H4 (cell line): ENCODE measurements at regions not wholly inside any gene's neighbourhood (a gene's known extent, or its start where the extent isn't known, plus 50 kb on each side); places are given as distances from the start of the nearest gene placed in this dataset.

ENCODE experiments used
- DNase-seq: peaks from one replicate; pipeline ENCODE4 v3.0.0-alpha.2; 2015; ENCODE audit warnings: low spot score

DNA sequence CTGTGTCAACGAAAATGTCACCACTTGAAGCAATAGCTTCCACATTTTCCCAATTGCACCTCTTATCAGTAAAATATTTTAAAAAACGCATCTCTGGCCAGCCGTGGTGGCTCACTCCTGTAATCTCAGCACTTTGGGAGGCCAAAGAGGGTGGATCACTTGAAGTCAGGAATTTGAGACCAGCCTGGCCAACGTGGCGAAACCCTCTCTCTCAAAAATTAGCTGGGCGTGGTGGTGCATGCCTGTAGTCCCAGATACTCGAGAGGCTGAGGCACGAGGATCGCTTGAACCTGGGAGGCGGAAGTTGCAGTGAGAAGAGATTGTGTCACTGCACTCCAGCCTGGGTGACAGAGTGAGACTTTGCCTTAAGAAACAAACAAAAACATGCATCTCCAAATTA, 210.1 kb upstream of the CHD1 start:
- no peak for DNase-seq

DNA sequence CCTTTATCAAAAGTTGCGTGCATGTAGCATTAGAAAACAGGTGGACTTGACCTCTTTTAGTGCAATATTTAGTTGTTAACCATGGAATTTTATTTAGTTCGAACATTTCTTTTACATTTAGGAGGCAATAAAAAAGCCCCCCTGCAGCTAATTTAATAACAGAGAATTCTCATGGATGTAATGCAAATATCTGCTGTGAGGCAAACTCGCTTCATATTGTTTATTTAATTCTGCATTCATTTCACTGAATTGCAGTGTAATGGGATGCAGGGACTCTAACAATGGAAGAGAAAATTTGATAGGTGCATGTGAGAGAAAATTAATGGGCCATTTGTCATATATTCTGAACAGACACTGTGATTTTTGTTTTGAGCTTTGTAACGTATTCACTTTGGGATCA, 205.1 kb upstream of the CHD1 start:
- DNase-seq = no peak

DNA sequence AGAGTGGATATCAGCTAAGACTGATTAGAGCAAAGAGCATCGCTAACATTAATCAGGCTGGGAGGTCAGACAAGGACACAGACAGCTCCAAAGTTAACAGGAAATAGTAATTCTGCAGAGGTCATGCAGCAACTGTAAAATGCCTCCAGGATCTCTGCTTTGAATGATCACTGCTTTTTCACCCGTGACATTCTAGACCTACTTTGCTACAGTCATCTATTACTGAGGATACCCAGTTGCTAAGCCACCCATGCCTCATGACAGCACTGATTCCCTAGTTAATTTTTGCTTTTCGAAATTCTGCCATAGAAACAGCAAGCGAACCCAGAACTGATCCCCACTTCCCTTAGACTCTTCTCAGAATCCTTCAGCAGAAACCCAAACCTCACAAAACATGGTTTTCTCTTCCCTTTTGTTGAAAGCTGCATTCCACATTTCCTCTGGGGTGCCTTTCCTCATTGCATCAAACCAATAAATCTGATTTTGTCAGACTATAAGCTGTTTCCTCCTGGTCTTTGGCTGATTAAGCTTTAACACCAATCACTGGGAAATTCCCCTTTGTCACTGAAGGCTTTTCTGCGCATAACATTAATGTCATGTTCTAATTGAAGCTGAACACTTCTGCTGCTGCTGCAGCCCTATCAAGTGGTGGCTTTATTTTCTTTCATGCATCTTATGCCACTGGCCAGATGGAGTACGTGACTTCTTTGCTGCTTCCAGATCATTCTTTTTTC, 201.1 kb upstream of the CHD1 start:
- DNase-seq = no peak

DNA sequence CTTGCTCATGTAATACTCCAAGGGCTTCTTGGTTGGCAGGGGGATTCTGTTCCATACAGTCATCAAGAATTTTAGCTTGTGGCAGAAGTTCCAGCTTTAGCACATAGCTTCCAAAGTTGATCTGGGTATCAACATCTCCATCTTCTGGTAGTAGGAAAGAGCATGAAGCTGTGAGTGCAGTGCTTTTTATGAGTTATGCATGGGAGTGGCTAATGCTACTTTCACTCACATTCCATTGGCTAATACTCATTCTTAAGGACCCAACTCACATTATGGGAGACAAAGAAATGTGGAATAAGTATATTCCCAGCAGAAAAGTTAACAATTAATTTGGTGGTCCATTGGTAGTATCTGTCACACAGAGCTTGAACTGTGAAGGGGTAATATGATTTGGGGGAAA, 194.2 kb upstream of the CHD1 start:
- DNase-seq = no peak

DNA sequence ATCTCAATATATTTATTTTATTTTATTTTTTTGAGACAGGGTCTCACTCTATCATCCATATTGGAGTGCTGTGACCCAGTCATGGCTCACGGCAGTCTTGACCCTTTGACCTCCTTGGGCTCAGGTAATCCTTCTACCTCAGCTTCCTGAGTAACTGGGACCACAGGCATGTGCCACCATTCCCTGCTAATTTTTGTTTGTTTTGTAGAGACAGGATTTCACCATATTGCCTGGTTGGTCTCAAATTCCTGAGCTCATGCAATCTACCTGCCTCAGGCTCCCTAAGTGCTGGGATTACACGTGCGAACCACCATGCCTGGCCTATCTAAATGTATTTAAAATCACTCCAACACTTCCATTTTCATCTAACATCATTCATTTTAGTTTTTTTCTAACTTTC, 190.5 kb upstream of the CHD1 start:
- no peak for DNase-seq

DNA sequence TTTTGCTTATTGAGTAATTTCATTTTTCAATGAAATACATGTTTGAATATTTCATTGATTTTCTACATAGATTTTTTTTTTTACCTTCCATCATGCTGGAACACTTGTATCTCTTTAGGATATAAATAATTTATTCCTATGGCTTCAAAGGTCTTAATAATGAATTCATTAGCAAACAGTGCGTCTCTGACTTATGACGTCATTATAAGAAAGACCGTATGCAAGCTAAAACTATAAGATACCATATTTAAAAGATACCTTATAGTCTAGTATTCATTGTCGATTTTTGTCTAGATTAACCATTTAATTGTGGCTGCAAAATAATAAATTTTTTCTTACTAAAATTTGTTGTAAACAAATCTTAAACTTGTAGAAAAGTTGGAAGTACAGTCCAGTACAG, 187.7 kb upstream of the CHD1 start:
- no peak for DNase-seq

DNA sequence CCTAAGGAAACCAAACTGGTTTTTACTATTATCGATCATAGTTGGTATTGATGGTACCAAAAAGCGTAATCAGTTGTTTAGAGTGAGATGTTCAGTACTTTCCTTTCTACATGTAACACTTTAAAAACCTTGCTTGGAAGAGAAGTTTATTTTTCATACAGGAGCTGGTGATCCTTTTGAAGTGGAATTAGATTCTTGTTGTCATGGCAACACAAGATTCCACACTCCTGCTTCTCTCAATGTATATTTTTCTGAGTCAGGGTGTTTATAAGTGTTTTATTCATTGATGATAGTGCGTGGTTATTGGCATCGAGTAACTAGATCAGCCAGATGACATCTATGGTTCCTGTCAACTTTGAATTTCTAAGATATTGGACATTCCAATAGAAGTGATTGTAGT, 181.1 kb upstream of the CHD1 start:
- DNase-seq = no peak

DNA sequence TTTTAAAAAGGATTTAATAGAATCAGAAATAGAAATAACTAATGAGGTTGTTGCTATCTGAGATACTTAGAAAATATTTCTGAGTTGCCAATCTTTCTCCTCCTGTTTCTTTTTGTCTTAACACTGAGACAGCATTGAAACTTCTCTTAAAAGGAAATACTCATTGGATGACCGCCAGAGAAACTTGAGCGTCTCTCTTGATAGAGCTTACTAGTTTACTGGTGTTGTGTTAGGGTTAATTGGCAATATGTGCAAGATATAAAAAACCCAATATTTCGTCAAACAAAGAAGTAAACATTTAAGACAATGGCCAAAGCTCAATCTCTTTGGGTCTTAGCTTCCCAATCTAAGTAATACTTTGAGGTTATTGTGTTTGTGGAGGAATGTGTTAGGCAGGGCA, 176.4 kb upstream of the CHD1 start:
- peak; percentile 34 for DNase-seq

DNA sequence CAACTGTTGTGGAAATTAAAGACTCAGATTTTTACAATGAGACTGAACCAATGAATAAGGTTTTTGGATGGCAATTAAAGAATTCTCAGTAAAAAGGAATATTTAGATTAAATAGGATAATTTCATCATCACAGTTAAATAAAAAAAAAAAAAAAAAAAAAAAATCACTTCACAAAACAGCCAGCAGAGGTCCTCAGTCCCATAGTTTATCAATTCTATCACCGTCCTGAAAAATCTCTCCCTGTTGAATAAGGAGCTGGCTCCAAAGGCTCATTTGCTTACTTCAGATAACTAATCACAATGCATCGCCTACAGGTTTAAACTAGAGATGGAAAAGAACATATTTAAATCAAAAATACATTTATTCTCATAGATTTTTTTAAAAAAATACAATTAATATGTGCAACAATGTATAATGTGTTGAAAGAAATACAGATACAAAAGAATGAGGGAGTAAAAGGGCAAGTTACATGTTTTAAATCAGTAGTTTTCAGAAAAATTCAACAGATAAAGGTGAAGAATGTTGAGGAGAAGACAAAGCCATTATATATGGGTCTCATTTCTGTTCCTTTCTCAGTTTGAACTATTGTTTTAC, 175.8 kb upstream of the CHD1 start:
- DNase-seq = peak; percentile 51

DNA sequence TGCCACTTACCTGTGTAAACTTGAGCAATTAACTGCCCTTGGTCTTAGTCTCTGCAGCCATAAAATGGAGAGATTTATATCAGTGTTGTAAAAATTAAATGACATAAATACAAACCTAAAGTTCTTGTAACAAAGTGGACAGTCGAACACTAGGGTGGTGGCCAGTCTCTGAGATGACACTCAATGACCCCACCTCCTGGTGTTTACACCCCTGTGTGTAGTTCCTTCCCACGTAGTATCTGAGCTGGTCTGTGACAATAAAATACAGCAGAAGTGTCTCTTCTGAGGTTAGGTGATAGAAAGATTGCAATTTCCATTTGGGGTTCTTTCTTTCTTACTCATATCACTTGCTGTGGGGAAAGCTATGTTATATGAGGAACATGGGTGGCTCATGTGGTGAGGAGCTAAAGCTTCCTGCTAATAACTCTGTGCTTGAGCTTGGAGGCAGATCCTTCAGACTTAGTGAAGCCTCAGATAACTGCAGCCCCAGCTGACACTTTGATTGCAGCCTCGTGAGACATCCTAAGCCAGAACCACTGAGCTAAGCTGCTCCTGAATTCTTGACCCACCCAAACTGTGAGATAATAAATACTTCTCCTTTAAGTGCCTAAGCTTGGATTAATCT, 173.4 kb upstream of the CHD1 start:
- DNase-seq = no peak

DNA sequence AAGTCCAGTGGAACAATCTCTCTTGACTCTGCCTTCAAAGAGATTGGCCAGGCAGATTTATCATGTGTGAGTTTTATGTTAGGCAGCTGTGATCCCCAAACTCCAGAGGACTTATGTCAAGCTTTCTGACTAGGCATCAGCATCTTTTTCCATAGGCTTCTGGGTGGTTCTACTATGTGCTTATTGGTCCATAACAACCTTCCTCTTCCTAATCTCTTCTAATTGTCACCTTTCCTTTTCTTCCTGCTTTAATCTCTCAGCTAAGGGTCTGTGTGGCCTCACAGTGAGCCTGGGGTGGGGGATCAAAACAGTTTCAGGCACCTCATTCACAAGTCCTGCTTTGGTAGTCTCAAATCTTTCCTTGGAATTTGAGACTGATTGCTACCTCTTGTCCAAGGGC, 170.9 kb upstream of the CHD1 start:
- no peak for DNase-seq

DNA sequence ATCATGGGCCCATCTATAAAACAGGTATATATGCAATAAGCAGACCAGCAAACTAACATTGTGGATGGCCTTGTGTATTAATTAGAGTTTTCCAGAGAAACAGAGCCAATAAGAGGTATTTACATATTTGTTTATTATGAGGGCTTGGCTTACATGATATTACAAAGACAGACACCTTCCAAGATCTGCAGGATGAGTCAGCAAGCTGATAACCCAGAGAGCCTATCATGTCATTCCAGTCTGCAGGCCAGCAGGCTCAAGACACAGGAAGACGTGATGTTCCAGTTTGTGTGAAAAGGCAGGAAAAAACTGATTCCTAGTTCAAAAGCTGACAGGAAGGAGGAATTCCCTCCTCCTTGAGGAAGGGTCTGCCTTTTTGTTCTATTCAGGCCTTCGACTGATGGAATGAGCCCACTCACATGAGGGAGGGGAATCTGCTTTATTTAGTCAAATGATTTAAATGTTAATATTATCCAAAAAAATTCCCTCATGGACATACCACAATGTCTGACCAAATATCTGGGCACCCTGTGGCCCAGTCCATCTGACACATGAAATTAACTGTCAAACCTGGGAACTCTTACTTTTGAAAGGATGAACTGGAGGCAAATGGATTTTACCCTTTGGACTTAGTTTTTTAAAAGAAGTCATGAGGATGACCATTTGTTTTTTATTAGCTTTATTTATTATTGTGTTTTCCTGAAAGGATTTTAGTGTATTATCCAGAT, 161.2 kb upstream of the CHD1 start:
- no peak for DNase-seq

DNA sequence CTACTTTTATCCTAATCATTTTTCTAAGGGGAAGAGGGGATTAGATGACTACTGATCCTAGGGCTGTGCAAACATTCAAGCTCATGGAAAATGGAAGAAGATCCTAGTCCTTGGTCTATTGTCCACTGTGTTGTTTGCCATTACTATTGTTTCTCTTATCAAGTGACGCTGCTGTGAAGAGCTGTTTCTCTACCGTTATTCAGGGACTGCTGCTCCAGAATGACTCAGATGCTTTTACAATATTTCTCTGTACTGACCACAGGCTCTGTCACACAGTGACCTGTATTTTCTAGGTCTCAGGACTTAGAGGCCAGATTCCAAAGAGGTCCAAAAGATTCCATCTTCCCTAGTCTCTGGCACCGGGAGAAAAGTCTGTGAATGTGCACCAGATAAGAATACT, 159.5 kb upstream of the CHD1 start:
- DNase-seq = peak; percentile 13

DNA sequence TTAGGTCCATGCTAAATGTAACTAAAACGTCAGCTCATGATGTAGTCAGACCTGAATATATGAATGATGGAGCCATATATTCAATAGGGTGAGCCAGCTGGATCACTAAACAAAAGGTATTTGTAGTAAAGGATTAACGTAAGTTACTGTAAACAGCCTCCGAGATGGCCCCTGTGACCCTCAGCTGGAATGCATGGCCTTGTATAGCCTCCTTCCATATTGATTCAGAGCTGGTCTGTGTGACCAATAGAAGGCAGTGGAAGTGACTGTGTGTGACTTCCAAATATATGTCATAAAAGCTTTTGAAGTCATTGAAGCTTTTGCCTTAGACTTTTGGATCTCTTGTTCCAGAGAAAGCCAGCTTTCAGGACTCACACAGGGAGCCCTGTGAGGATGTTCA, 154.4 kb upstream of the CHD1 start:
- DNase-seq = no peak

DNA sequence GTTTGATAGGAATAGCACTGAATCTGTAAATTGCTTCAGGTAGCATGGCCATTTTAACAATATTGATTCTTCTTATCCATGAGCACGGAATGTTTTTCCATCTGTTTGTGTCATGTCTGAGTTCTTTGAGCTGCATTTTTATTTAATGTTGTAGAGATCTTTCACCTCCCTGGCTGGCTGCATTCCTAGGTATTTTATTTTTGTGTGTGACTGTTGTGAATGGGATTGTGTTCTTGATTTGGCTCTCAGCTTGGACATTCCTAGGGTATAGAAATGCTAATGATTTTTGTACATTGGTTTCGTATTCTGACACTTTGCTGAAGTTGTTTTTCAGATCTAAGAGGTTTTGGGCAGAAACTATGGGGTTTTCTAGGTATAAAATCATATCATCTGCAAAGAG, 152.9 kb upstream of the CHD1 start:
- DNase-seq = no peak

DNA sequence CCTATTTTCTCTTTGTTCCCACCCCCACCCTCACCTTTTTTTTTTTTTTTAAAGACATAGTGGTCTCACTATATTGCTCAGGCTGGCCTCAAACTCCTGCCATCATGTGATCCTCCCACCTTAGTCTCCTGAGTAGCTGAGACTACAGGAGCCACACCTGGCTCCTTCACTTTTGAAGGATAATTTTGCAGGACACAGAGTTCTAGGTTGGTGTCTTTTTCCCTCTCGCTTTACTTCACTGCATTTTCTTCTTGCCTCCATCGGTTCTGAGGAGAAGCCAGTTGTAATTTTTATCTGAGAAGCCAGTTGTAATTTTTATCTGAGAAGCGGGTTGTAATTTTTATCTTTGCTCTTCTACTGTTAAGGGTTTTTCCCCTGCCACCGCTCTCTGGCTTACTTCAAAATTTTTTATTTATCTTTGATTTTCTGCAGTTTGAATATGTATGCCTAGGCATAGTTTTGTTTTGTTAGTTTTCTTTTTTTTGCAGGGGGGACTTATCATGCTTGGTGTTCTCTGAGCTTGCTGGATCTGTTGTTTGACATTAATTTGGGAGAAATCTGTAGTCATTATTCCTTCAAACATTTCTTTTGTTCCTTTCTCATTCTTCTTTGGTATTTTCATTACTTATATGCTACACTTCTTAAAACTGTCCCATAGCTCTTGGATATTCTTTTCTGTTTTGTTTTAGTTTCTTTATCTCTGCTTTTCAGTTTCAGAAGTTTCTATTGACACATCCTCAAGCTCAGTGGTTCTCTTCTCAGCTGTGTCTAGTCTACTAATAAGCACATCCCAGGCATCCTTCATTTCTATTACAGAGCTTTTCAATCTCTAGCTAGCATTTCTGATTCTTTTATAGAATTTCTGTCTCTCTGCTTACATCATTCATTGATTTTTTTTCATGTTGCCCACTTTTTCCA, 148.2 kb upstream of the CHD1 start:
- no peak for DNase-seq

DNA sequence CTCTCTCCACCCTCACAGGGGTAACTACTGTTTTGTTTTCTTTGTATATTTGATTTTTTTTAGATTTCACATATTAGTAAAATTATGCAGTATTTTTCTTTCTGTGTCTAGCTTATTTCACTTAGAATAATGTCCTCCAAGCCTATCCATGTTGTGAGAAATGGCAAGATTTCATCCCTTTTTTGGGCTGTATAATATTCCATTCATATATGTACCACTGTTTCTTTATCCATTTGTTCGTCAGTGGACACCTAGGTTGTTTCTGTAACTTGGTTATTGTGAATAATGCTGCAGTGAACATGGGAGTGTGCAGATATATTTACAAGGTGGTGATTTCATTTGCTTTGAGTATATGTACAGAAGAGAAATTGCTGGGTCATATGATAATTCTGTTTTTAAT, 144.0 kb upstream of the CHD1 start:
- DNase-seq = no peak

DNA sequence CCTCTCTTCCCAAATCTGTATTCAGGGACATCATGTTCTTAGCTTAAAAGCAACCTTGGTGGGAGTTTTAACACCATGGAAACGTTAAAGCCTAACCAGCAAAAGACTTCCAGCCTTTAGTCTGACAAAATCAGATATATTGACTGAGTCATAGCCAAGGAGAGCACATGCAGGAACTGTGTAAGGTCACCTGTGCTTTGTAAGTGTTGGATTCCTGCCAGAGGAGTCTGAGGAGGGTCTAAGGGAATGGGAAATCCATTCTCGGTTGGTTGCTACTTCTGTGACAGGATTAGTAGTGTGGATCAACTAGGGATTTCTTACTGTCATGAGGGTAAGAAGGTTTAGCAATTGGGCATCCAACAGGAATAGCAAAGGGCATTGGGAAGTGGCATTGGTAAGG, 142.0 kb upstream of the CHD1 start:
- no peak for DNase-seq

DNA sequence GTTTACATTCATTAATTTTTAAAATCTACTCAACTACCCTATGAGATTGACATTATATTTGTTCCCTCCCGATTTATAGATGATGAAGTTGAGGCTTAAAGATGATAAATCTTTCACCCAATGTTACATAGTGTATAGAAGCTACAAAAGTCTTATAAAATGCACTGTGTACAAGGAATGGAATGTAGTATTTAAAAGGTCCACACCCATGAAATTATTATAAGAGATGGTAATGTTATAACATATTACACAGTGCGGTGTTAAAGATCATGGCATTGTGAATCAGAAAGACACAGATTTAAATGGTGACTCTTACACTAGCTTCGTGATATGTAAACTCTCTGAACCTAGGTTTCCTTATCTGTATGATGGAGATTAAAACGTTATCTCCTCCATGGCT, 141.6 kb upstream of the CHD1 start:
- DNase-seq = no peak

DNA sequence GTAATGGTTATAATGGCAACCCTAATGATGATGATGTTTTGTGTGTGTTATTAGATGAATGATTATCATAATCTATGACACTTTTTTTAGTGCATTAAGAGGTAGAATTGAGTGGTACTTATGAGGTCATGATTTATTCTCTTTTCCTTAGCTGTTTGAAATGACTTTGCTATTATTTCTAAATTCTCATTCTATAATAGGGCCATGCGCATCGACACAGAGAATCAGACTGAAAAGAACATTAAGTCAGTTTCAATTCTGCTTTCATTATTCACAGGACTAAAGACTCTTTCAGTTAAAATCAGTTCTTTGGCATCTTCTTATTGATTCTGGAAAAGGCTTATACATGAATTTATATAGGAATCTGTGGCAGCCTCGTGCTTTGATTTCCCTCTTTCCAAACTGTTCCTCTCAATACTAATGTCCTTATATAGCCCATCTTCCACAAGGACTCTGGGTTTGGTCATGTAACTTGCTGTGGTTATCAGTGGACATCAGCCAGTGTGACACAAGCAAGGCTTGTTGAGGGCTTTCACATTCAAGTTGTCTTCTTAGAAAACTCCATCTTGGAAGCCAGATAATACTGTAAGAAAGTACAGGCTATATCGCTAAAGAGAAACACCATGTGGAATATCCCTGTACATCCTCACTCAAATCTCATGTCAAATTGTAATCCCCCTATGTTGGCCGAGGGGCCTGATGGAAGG, 140.3 kb upstream of the CHD1 start:
- DNase-seq = no peak

DNA sequence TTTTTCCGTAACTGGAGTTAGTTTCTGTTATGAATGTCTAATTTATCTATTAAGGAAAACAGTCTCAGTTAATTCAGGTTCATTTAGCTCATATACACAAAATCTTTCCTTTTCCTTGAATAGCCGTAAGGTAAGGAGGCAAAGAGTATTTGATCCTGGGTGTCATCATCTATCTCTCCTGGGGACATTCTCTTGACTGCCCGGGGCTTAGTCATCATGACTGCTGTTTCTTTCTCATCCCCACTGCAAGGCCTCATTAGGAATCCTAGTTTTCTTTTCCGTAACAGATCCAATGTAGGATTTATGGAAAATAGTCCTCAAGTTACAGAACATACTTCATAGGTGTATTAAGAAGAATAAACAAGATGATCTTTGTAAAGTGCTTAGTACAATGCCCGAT, 134.9 kb upstream of the CHD1 start:
- no peak for DNase-seq
